Calu3 (cell line): ENCODE measurements at regions not wholly inside any gene's neighbourhood (a gene's known extent, or its start where the extent isn't known, plus 50 kb on each side); places are given as distances from the start of the nearest gene placed in this dataset.

Experiments
- BruUV-seq: library from RNA; stranded (reverse); fragments of 400-500 nt; replicated peaks from 2 replicates; lab custom pipeline; 2021; lab: Mats Ljungman, UMichigan
- CTCF ChIA-PET: fragments of 300-600 bp; sonication (Branson Sonifier 250); formaldehyde crosslinking; loops from one replicate; lab custom pipeline; 2022; ENCODE audit warnings: antibody characterized with exemption; lab: Charles Lee
- DNase-seq: peaks from one replicate; pipeline ENCODE4 v3.0.0; 2022
- H3K27ac Mint-ChIP-seq: one replicate; pipeline ENCODE4 v1.8.0; 2022; ENCODE audit warnings: mixed read lengths; ENCODE audit not compliant: unreplicated experiment
- H3K27me3 Mint-ChIP-seq: one replicate; pipeline ENCODE4 v1.8.0; 2022; ENCODE audit warnings: mixed read lengths; ENCODE audit not compliant: unreplicated experiment
- H3K36me3 Mint-ChIP-seq: one replicate; pipeline ENCODE4 v1.8.0; 2022; ENCODE audit warnings: mild to moderate bottlenecking, moderate library complexity, mixed read lengths; ENCODE audit not compliant: insufficient read depth, unreplicated experiment
- H3K4me1 Mint-ChIP-seq: one replicate; pipeline ENCODE4 v1.8.0; 2022; ENCODE audit warnings: mild to moderate bottlenecking, low read depth, mixed read lengths; ENCODE audit not compliant: unreplicated experiment
- H3K4me3 Mint-ChIP-seq: one replicate; pipeline ENCODE4 v1.8.0; 2022; ENCODE audit warnings: mild to moderate bottlenecking, low read depth, moderate library complexity, mixed read lengths; ENCODE audit not compliant: unreplicated experiment
- H3K9me3 Mint-ChIP-seq: one replicate; pipeline ENCODE4 v1.8.0; 2022; ENCODE audit warnings: low read depth, mixed read lengths; ENCODE audit not compliant: unreplicated experiment
- CTCF ChIP-seq: fragments of 200-600 bp; IDR thresholded peaks from one replicate; pipeline ENCODE4 v1.8.0; 2022; ENCODE audit warnings: antibody characterized with exemption; ENCODE audit not compliant: unreplicated experiment
- intact Hi-C: fragments of 100-400 bp; cut with micrococcal nuclease; formaldehyde crosslinking; loops from one replicate; pipeline ENCODE4 v1.10.0; 2022; ENCODE audit not compliant: unreplicated experiment

GRCh38 chr13:53800011-53800410 lies 771.4 kb downstream of the OLFM4 start:
- Mint-ChIP-seq H3K4me1 (no peaks in the 10 kb centered on the region), H3K9me3 (peaks cover 6% of the 10 kb centered on the region), H3K36me3 (no peaks in the 10 kb centered on the region)

GRCh38 chr13:53807251-53807834 lies 778.7 kb downstream of the OLFM4 start:
- BruUV-seq: no TSS peak
- H3K36me3 Mint-ChIP-seq: no peaks in the 10 kb centered on the region
- CTCF ChIA-PET: no interaction called here

More at GRCh38 chr13:53800011-53800410, 771.4 kb downstream of the OLFM4 start:
- no peak for TF ChIP-seq CTCF
- CTCF ChIA-PET: no interaction called here
- intact Hi-C loops: no loop called here
- no peak overlapping the region for H3K27ac Mint-ChIP-seq
- no TSS peak for BruUV-seq
- no peak for DNase-seq
- no peaks in the 10 kb centered on the region for H3K27me3 Mint-ChIP-seq
- H3K4me3 Mint-ChIP-seq: no peak overlapping the region

GRCh38 chr13:53821632-53822031 lies 793.0 kb downstream of the OLFM4 start:
- intact Hi-C loops: no loop called here
- H3K4me3 Mint-ChIP-seq: no peak overlapping the region
- peaks cover 6% of the 10 kb centered on the region for H3K9me3 Mint-ChIP-seq
- TF ChIP-seq CTCF: no peak
- no peak overlapping the region for H3K27ac Mint-ChIP-seq
- no peaks in the 10 kb centered on the region for H3K27me3 Mint-ChIP-seq
- no peaks in the 10 kb centered on the region for H3K36me3 Mint-ChIP-seq
- DNase-seq: no peak
- BruUV-seq: no TSS peak
- CTCF ChIA-PET: no interaction called here
- H3K4me1 Mint-ChIP-seq: no peaks in the 10 kb centered on the region

More at GRCh38 chr13:53807251-53807834, 778.7 kb downstream of the OLFM4 start:
- Mint-ChIP-seq H3K27me3 (no peaks in the 10 kb centered on the region), H3K4me1 (no peaks in the 10 kb centered on the region), H3K4me3 (no peak overlapping the region), H3K9me3 (peaks cover 6% of the 10 kb centered on the region), H3K27ac (no peak overlapping the region)
- TF ChIP-seq CTCF: no peak
- intact Hi-C loops: no loop called here
- DNase-seq: no peak

GRCh38 chr13:53822136-53822535 lies 793.5 kb downstream of the OLFM4 start:
- no peaks in the 10 kb centered on the region for H3K36me3 Mint-ChIP-seq
- BruUV-seq: no TSS peak
- H3K27ac Mint-ChIP-seq: no peak overlapping the region
- H3K27me3 Mint-ChIP-seq: no peaks in the 10 kb centered on the region
- no peak for DNase-seq
- no peak overlapping the region for H3K4me3 Mint-ChIP-seq
- H3K9me3 Mint-ChIP-seq: peaks cover 6% of the 10 kb centered on the region
- no peak for TF ChIP-seq CTCF
- no peaks in the 10 kb centered on the region for H3K4me1 Mint-ChIP-seq
- CTCF ChIA-PET: no interaction called here
- intact Hi-C loops: no loop called here
